H1 (cell line): ENCODE measurements at regions not wholly inside any gene's neighbourhood (a gene's known extent, or its start where the extent isn't known, plus 50 kb on each side); places are given as distances from the start of the nearest gene placed in this dataset.
"Not testable (repeated sequence)": the region's sequence is repeated elsewhere in the genome, so short reads cannot be mapped to it uniquely, and the experiment has no call there.

Source experiments
- CTCF ChIP-seq, 3 experiments: IDR thresholded peaks; 1 replicate in 2 of 3; 2 replicates in 1 of 3; pipeline versions ENCODE4 v1.5.1 to v1.6.1; 2011; ENCODE audit warnings: low read length in 3 of 3, mild to moderate bottlenecking in 3 of 3, inconsistent platforms in 2 of 3, low read depth in 1 of 3, moderate library complexity in 1 of 3; ENCODE audit not compliant: insufficient read depth in 1 of 3; ENCODE audit errors: control extremely low read depth in 1 of 3
- EZH2 ChIP-seq: fragments of 200-600 bp; sonication (generic); IDR thresholded peaks from 2 replicates; pipeline ENCODE4 v1.7.1; 2012; ENCODE audit warnings: low read depth, mild to moderate bottlenecking, moderate library complexity, low read length, inconsistent platforms; ENCODE audit not compliant: severe bottlenecking
- KDM5A ChIP-seq: fragments of 200-600 bp; IDR thresholded peaks from 2 replicates; pipeline ENCODE4 v1.7.1; 2012; ENCODE audit warnings: mild to moderate bottlenecking, low read length, inconsistent platforms, mixed read lengths
- POLR2AphosphoS5 ChIP-seq: IDR thresholded peaks from 2 replicates; pipeline ENCODE4 v1.6.1; 2011; ENCODE audit warnings: low read depth, low read length

GRCh38 chr18:42381236-42381635 lies 426.2 kb downstream of the PIK3C3 start:
- not testable (repeated sequence) for TF ChIP-seq EZH2; POLR2AphosphoS5; CTCF (IDR thresholded peaks at IDR 0.05; ENCODE audit: control extremely low read depth in 1 of 3, insufficient read depth in 1 of 3, low read depth in 1 of 3, low read length in 3 of 3); KDM5A
